GM12874 (cell line): ENCODE measurements at regions not wholly inside any gene's neighbourhood (a gene's known extent, or its start where the extent isn't known, plus 50 kb on each side); places are given as distances from the start of the nearest gene placed in this dataset.

Experiments used
- CTCF ChIP-seq: IDR thresholded peaks from 2 replicates; pipeline ENCODE4 v1.5.1; 2011; ENCODE audit warnings: low read depth, mild to moderate bottlenecking, control low read depth, low read length, moderate library complexity; ENCODE audit not compliant: insufficient read depth

DNA sequence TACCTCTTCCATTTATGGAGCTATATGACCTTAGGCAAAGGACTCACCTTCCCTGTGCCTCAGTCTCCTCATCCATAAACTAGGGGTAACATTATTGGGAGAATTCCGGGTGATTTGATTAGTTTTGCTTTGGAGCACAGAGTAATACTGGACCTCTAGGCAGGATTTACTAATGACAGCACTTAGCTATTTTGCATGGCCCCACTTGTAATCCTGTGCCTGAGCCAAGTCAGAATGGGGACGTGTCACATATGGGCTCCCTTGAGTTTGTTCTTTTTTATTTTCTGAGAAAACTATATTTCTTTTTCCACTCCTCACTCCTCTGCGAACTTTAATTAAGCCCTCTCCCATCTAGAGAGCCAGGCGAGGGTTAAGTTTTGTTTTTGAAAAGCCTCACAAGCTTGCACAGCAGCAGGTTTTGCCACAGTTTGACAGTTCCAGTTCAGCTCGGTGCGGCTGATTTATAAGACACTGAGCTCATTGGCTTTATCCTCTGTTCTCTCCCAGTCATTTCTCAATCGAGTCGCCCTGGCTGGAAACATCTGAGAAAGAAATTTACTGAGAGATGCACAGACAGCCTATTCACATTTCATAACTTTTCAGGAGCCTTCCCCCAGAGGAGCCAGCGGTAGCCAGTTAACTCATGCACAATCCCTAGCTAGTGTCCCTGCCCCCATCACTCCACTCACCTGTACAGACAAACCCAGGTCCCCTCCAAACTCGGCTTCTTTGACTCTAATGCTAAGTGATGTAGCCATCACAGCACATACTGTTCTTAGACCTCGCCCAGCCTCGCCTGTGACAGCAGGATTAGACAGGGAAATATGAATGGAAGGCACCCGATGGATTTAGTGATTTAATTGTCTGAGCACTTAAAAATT lies 441.9 kb upstream of the NPVF start:
- TF ChIP-seq CTCF, result no peak

DNA sequence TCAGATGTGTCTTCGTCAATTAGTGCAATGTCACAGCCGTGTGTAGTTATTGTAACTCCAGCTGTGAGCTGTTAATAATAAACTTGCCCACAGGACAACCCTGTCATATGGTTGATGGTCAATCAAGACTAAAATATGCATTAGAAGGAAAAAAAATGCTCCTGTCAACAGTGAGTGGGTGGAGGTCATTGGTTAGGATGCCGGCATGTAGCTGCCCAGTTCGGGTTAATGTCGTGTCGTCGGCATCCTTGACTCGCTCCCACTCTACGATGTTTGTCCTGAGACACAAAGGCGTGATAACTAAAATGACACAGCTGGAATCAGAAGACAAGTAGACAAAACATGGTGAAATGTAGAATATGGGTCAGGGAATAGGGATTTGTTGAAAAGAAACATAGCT lies 442.8 kb upstream of the NPVF start:
- TF ChIP-seq CTCF, result no peak

- TF ChIP-seq CTCF, result no peak
Observed at GRCh38 chr7:25672496-25672895, 444.2 kb upstream of the NPVF start.

GRCh38 chr7:25675789-25676474 lies 447.6 kb upstream of the NPVF start:
- no peak for TF ChIP-seq CTCF

DNA sequence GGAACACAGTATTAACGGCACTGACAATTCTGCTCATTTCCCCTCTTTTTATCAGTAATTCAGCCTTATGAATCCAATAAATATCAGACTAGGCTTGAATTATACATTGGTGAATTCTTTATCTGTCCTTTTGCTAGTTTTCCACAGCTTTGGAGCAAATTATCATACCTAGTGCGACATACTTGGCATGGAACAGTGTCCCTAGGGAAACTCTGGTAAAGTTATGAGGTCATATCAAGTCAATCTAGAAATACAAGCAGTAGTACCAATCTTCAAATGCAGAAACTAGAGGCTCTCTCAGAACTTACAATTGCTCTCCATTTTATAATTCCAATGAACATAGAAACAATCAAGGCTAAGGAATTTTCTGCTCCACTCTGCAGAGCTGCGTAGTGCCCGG lies 449.3 kb upstream of the NPVF start:
- no peak for TF ChIP-seq CTCF

DNA sequence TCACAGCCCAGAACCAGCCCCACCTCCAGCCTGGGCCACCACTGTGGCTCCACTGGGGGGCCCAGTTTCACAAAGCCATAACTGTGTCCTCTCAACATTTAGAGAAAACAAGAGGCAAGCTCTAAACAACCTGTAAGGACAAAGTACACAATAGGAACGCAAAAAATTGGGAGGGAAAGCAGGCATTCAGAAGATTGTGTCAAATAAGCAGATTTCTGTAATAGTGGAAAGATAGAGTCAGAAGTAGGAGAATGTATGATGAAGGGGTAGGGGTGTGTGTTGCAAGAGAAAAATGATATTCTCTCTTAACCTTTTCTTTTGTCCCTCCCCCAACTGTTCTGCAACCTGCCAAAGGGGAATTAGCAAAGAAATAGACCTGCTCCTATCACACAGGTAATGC lies 449.9 kb upstream of the NPVF start:
- TF ChIP-seq CTCF, result no peak

DNA sequence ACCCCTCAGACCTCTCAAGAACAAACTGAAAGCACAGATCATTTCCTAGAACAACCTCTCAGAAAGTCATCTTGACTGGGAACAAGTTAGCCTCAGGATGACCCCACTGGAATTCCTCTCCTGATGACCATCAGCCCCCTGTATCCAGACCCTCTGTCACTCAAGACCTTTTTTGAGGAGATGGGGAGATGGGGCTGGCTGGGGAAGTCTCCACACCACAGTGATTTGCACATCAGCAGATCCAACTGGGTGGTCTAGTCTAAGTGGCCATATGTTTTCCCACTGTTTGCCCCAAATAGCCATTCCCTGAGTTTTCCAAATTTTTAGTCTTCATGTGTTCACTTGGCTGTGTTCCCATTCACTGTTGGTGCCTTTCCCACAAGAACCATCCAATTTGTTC lies 452.4 kb upstream of the NPVF start:
- TF ChIP-seq CTCF, result no peak
